SKM-1 (cell line): ENCODE measurements at regions not wholly inside any gene's neighbourhood (a gene's known extent, or its start where the extent isn't known, plus 50 kb on each side); places are given as distances from the start of the nearest gene placed in this dataset.

Source experiments
- DNase-seq: peaks from one replicate; lab custom pipeline; 2025; ENCODE audit not compliant: unreplicated experiment; lab: John Stamatoyannopoulos, UW

DNA sequence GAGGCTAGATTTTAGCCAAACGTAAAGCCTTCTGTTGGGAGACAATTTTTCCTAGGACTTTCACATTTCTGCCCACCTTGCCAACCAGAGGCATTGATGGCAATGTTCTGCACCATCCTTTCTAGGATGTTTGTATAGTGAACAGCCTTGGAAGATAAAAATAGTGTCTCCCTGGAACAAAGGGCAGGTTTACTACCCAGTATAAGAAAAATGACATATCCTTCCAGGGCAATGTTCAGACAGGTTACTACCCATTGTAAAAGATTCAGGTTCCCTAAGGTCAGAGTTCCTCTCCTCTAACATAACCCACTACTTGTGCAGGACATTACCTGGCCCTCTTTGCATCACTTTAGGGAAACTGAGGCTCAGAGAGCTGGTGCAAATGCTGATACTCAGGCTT, 248.2 kb upstream of the VEPH1 start:
- no peak for DNase-seq

DNA sequence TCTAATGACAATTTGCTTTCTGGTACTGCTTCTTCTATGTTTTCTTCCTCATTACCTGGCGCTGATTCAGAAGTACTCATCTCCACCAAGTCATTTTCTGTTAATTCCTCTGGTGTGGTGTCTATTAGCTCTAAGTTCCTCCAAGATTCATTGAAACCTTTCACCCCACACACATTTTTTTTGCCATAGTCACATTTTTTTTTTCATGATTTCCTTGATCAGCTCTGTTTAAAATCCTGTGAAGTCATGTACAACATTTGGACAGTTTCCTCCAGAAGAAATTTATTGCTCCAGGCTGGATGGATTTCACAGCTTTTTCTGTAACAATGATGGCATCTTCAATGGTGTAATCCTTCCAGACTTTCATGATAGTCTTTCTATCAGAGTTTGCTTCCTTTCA, 243.2 kb upstream of the VEPH1 start:
- no peak for DNase-seq

DNA sequence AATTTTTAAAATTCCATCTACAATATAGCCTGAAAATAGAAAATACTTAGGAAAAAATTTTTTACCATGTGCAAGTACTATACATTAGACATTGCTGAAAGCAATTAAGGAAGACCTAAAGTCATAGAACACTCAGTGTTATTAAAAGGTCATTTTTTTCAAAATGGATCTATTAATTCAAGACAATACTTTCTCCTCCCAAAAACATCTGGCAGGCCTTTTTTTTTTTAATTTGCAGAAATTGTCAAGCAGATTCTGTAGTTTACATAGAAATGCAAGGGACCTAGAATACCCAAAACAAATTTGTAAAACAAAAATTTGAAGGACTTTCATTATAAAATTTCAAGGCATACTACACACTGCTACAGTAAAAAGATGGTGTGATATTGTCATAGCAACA, 238.4 kb upstream of the VEPH1 start:
- no peak for DNase-seq

DNA sequence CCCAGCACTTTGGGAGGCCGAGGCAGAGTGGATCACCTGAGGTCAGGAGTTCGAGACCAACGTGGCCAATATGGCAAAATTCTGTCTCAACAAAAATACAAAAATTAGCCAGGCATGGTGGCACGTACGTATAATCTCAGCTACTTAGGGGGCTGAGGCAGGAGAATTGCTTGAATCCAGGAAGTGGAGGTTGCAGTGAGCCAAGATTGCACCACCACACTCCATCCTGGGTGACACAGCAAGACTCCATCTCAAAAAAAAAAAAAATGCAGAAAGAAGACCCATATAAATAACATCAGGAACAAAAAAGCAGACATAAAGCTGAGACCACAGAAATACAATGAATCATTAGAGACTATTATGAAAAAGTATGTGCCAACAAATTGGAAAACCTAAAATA, 235.2 kb upstream of the VEPH1 start:
- DNase-seq, result no peak

DNA sequence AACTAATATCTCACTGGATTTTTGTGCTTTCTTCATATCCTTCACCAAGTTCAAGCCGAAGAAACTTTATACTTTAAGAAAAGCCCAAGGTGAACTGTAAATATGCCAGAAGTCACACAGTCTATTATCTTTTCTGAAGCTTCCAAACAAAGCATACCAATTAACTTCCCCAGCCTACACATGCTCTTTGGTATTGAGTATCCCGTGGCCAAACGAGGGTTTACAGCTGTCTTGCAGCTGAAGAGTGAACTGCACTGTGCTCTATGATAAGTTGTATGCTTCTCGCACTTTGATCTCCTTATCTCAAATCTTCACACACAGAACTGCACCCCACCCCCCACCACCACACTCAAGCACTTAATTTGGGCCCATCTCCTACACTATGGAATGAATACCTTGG, 215.6 kb upstream of the VEPH1 start:
- DNase-seq, result no peak

DNA sequence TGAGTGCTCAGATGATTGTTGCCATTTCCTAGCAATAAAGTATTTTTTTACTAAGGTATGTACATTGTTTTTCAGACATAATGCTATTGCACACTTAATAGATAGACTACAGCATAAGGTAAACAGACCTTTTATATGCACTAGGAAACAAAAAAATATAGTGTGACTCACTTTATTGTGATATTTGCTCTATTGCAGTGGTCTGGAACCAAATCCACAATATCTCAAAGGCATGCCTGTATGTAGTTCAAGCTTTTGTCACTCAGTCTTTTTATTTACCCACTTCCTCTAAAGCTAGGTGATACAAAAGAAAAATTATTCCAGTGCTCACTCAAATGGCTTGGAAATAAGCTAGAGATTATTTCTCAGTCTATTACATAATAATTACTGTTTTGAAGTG, 209.9 kb upstream of the VEPH1 start:
- DNase-seq, result no peak

DNA sequence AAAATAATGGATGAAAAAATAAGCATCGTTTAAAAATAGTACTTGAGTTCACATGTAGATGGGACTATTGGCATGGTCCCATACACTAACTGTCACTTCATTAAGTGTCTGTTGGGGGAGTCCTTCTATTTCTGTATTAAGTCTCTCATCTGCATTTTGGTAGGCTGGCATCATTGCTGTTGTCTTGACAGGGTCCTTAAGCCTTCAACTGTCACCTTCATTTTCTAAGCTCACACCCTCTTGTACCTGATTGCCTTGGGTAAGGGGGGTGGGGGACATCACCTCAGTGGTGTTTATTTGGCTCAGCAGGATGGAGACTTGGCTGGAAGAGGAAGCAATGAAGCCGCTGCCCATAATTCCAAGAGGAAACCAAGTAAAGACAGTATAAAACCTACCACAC, 202.0 kb upstream of the VEPH1 start:
- DNase-seq, result no peak

DNA sequence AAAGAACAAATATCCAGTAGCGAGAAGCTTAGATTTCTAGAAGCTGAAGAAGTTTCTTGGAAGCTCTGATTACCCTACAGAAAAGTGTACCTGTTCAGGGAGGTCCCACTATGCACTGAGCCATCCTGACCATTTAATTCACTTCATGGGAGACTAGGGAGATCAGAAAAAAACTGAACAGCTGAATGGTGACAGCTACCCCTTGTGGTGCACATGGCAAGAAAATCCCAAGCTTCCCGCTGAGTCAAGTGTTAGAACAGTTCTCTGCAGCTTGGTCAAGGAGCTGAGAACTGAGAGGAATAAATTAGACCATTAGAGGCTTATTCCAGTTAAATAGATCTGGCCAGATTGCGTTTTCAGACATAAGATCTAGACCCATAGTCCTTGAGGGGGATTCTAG, 197.2 kb upstream of the VEPH1 start:
- DNase-seq, result no peak

DNA sequence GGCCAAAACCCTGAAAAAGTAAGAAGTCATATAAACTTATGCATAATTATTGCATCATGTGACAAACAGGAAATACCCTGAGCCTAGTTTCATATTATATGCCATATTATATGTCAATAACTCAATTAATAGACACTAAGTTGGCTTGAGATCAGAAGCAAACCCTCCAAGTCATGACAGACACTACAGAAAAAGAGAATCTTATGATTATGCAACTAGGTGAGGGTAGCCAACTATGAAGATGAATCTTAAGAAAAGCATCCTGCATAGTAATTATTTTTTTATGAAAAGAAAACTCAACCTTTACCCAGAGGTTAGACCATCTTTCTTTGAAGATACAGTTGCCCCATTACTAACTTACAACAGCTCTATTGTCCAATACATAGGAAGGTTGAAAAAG, 192.4 kb upstream of the VEPH1 start:
- no peak for DNase-seq

DNA sequence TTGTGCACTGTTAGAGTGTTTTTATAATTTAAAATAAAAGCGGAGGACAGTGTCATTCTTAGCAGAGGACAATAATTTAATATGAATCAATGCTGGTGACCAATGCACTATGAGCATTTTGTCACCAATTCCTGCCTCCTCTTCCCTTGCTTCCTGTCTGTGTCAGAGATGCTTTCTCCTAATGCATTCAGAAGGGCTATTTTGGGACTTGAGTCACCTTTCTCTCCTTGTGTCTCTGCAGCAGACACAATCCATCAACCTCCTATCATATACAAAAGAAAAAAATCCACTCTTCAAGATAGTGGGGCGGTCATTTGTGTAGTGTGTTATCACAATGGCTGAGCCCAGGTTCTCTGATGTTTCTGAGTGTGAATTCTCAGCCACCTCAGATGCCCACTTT, 191.9 kb upstream of the VEPH1 start:
- DNase-seq, result no peak

DNA sequence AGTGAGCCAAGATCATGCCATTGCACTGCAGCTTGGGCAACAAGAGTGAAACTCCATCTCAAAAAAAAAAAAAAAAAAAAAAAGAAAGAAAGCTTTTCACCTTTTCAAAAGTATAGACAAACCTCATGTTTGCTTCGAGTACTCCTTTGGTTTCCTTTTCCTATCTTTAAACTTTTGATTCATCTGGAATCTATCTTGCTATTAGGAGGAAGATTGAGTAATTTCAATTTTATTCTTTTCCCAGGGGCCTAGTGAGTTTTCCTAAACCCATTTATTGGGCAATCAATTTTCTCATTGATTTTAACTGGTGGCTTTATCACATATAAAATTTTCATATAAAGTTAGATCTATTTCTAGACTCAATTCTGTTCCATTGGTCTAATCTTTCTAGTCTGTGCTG, 190.5 kb upstream of the VEPH1 start:
- DNase-seq, result no peak

DNA sequence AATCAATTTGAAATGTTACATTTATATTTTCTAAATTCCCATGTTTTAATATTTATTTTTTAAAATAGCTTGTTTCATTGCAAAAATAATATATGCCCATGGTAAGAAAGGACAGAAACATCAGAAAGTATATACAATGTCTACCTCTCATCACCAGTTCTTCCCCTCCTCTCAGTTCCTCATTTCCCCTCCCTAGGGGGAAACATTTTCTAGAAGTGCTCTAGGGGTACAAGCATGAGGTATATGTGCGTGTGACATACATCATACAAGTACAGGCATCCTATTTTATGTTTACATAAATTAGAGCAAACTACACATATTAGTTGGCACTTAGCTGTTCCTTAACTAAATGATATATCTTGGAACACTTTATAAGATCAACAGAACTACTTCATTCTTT, 189.3 kb upstream of the VEPH1 start:
- no peak for DNase-seq

DNA sequence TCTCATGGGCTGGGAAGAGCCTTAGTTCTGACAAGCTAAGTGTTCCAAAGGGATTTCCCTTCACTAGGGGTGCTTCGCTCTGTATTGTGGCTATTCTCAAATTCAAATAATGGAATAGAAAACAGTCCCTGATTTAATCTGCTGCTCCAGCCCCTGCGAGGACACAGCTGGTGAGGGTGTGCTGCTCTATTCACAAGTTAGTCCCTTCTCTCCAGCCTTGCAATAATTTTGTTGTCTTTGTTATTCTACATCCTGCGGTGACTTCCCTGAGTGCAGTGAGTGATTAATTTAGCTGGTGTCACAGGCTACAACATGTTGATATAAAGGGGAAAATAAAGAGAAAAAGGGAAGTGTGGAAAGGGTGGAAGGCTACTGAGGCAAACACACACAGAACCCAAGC, 180.5 kb upstream of the VEPH1 start:
- no peak for DNase-seq

DNA sequence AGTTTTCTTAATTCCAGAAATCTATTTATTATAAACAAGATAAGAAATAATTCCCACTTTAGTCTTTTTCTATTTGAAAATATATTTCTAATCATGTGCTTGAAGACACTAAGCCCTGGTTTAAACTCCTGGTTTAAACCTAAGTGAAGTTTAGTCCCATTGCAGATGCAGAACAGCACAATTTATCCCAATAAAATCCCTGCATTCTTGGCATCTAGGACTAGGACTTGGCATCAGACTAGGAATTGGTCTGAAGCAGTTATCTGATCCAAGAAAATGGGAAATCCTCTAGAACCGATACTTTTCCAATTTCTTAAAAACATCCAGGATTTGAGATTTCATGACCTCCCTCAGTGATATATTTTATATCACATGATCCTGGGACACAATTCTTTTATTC, 168.8 kb upstream of the VEPH1 start:
- DNase-seq, result no peak

DNA sequence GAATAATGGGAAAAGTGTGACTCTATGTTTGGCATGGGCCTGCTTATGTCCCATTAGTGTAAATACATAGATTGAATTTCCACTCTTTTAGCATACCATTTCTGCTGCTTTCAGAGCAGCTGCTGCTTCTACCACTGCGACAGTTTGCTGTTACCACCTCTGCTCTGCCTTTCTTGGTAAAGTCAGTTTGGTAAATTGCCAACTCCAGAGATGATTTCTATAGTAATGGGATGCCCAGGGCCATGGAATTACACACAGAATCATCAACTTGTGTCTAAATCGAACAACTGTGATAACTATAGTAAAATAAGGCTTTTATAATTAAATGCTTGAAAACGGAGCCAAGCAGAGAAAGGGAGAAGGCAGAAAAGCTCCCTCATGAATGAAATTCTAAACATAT, 168.4 kb upstream of the VEPH1 start:
- no peak for DNase-seq

DNA sequence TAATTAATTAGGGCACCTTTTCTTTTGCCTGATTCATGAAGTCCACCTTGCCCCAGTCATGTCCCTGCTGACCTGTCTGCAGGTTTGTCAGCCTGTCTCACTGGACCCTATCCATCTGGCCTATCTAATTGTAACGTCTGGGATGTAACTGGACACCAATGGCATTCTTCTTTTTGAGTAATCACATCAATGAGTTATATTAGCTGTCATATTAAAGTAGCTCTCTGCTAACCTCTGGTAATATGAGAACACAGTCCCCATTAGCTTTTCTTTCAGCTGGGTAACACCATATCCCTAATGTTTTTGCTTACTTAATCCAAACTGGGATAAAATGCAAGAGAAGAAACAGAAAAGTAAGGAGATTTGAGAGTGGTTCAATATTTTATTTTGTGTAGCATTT, 166.2 kb upstream of the VEPH1 start:
- DNase-seq, result no peak

DNA sequence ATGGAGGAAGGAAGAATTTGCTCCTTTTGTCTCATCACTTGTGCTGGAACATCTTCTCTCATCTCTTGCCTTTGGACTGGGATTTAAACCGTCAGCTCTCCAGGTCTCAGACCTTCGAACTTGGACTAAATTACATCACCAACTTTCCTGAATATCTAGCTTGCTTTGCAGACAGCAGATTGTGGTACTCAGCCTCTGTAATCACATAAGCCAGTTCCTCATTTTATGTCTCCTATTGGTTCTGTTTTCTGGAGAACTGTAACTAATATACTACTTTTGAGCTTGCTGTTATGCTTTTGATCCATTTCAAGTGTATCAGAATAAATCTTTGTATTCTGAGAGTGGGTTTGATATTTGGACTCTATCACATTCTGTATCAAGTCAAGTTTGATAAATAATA, 164.3 kb upstream of the VEPH1 start:
- peak; percentile 8 for DNase-seq

DNA sequence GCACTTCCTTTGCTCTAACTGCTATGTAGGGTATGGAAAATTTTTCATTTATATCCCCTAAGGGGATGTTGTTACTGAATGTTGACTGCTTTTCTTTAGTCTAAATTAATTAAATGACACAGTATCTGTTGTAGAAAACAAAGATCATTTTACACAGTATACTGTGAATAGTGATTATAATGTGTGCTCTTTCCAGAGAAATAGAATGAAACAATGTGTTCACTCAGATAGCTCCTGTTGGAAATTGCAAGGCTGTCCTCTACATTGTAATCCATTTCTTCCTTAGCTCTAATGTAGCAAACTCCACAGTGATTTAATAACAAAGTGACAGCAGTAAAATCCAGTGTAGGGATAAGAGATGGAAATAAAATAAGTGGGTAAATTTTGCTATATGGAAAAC, 159.0 kb upstream of the VEPH1 start:
- no peak for DNase-seq

DNA sequence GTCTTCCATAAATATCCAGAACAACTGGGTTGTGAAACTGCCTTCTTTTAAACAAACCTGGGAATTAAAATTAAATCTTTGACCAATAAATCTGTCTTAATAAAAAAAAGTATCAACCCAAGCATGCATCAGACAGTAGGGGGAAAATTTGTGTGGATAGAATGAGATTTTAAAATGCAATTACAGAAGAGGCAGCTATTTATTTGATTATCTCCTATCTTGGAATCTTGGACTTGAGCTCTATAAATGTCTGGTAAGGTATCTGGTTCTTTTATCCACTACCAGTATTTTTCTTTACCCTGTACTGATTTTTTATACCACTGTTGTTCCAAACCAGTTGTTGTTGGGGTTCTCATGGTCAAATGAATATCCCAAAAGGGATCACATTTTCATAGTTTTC, 157.6 kb upstream of the VEPH1 start:
- DNase-seq, result no peak

DNA sequence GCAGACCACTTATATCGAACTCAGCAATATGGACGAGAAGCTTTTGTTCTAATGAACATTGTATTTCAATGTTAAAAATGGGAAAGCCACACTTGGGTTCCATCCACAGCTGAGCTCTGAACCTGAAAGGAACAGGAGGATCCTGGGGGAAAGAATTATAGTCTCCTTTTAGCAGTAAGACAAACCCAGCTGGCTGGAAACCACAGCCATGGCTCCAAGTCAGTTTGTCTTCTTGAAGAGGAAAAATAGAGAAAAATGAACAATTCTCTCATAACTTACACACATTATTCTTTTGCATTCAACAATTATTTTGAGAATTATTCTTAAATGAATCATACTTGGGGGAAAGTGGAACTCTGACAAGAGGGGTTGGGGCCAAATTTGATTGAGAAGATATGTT, 149.2 kb upstream of the VEPH1 start:
- no peak for DNase-seq

DNA sequence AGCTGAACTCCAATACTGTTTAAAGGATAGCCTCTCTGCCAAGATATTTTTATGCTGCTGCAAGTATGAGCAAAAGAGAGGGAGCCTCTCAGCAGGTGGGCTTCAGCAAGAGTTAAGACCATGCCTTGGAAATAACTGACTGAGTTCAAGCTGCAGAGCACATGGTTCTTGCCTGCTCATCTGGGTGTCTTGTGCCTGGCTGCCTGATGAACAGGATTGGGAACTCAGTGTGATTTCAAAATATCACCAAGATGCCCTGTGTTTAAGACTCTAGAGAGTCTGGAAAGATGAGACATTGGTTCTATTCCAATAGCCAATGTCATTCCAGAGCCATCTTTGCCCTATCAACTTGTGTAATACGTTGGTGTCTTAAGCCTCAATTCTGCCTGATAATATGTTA, 147.5 kb upstream of the VEPH1 start:
- no peak for DNase-seq

DNA sequence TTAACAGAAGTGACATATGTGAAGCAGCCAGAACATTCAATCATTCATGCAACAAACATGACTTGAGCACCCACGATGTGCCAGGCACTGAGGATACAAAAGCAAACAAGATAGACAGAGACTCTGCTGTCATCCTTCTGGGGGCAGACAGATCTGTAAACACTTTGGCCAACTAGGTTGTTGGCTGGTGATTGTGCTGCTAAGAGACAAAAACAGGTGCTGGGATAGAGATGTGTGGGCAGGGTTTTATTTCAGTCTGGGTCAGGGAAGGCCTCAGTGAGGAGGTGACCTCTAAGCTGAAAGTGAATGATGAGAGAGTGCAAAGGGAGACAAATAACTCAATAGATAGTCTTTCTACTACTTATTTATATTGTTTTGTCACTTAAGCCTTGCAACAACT, 147.0 kb upstream of the VEPH1 start:
- DNase-seq, result no peak

DNA sequence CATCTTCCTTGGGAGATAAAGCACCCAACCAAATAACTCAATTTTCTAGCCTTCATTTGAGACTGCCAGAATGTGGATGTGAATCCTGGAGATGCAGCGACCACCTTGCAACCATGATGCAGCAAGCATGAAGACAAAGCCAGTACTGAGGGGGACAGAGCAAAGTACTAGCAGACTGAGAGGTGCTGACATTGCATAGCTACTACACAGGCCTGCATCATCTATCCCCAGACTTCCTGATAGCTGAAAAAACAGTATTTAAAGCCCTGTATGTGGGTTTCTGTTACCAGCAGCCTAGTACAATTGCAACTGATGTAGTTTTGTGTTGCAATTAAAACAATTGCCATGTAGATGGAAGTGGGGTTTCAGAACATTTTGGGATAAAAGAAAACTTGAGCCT, 146.3 kb upstream of the VEPH1 start:
- no peak for DNase-seq

DNA sequence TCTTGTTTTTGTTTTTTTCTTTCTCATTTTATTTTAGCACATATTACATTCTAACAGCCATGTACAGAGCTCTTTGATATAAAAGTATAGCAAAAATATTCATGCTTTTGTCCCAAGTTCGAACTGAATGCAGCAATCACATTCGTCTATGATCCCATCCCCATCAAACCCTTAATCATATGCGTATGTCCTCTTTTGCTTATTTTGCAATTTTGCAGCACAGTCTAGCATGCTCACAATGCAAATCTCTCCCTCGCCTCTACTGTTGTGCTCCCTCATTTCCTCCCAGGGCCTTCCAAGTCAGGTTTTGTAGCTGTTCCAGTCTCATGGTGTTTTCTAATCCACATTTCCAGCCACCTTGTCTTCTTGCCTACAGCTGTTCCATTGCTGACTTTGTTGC, 144.6 kb upstream of the VEPH1 start:
- no peak for DNase-seq
